LNCaP clone FGC (cell line): ENCODE measurements at regions not wholly inside any gene's neighbourhood (a gene's known extent, or its start where the extent isn't known, plus 50 kb on each side); places are given as distances from the start of the nearest gene placed in this dataset.
A peak's percentile ranks its signal among the peaks of the same experiment; 100 is the strongest.

Source experiments
- DNase-seq: peaks from one replicate; pipeline ENCODE4 v3.0.0-alpha.2; 2011; ENCODE audit warnings: low read depth
- H3K4me3 ChIP-seq: 2 replicates; pipeline ENCODE4 v1.5.1; 2011; ENCODE audit warnings: mild to moderate bottlenecking, low read depth, low read length, control low read depth
- TF ChIP-seq, protein P1 (sequence below): IDR thresholded peaks from 2 replicates; pipeline ENCODE4 v1.5.1; 2012; ENCODE audit warnings: mild to moderate bottlenecking; ENCODE audit not compliant: control insufficient read depth, insufficient read depth; ENCODE audit errors: extremely low read depth

DNA sequence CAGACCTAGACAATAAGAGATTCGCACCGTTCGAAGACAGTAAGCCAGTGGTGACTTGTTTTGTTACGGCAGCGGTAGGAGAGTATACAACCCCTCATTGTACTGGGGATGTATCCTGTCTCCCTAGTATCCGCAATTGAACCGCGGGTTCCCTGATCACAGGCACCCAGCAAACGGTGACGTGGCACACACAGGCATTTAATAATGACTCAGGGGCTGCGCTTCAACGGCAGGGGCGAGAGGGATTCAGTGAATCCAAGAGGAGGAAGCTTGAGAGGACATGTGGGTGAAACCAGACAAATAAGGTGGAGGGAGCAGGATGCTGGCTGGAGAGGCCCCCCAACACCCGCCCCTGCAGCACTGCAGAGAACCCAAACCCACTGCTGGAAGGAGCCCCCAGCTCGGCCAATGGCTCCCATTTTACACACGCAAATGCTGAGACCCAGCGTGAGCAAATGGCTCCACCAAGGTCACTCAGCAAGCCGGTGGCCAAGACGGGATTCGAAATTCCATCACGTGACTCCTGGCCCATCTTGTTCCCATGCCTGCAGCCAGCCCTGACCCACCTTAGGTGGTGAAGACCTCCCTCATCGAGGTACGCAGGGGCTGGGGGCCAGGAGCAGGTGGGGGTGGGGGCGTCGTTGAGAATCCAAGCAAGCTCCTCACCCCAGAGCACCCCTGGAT is 149.9 kb downstream of the SYF2 start:
- TF ChIP-seq, protein P1, sequence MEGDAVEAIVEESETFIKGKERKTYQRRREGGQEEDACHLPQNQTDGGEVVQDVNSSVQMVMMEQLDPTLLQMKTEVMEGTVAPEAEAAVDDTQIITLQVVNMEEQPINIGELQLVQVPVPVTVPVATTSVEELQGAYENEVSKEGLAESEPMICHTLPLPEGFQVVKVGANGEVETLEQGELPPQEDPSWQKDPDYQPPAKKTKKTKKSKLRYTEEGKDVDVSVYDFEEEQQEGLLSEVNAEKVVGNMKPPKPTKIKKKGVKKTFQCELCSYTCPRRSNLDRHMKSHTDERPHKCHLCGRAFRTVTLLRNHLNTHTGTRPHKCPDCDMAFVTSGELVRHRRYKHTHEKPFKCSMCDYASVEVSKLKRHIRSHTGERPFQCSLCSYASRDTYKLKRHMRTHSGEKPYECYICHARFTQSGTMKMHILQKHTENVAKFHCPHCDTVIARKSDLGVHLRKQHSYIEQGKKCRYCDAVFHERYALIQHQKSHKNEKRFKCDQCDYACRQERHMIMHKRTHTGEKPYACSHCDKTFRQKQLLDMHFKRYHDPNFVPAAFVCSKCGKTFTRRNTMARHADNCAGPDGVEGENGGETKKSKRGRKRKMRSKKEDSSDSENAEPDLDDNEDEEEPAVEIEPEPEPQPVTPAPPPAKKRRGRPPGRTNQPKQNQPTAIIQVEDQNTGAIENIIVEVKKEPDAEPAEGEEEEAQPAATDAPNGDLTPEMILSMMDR = no peak
- no peak for DNase-seq
- no peak overlapping the region for H3K4me3 ChIP-seq

DNA sequence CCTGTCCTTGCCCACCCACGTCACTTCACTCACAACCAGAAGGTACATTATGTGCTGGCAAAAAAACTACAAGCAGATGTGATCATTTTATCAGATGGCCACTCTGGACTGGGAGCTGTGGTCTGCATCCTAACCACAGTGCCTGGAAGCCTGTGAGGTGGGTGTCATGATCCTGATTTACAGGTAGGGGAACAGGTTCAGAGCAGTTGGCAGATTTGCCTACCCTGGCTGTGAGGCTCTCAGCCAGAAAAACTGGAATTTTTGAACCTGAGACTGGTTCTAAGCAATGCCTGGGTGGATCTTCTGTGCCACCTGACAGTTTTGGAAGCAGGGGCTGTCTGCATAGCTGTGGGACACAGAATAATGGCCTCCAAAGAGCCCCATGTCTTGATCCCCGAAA is 150.8 kb downstream of the SYF2 start:
- TF ChIP-seq, protein P1 = no peak
- no peak overlapping the region for H3K4me3 ChIP-seq
- peak; percentile 8 for DNase-seq

DNA sequence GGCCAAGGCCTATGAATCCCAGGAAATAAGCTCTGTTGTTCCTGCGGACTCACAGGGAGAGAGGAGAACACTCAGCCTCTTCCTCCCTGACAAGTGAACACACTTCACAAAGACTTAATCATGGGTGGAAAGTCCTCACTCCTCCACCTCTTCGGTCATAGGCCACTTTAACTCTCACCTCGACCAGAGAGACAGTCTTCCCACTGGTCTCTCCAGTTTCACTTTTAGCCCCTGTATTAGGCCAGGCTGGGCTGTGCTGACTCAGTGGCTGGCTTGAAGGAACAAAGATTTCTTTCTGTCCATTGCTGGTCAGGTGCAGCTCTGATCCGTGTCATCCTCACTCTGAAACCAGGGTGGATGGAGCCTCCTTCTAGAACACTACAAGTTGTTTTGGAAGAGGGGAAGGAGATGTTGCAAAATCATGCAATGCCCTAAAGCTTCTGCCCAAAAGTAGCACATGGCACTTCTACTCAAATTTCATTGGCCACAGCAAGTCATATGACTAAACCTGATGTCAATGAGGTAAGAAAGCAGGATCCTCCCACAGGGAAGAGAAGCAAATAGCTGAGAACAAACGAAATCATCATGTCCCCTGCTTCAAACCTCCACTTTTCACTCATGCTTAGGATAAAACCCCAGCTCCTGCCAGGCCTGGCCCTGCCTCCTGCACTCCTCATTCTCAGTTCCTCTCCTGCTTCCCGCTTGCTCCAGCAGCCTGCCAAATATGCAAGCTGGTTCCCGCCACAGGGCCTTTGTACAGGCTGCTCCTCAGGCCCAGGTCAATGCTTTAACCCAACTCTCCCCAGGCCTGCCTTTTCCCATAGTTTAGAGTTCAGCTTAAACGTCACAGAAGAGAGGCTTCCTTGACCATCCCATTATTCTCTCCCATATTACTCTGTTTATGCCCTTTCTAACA is 150.5 kb upstream of the RUNX3 start:
- TF ChIP-seq, protein P1 = no peak
- DNase-seq = no peak

DNA sequence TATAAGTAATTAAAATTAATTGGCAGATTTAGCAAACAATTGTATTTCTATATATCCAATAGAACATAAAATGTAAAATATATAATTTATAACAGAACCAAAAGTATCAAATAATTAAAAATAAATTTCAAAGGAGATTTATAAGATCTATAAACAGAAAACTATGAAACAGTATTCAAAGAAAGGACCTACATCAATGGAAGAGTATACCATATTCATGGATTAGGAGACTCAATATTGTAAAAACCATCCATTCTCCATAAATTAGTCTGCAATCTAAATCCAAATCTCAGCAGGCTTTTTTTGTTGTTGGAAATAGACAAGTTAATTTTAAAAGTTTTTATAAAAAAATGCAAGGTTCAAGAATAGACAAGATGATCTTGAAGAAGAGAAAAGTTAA is 149.0 kb upstream of the RUNX3 start:
- TF ChIP-seq, protein P1 = no peak
- H3K4me3 ChIP-seq = no peak overlapping the region
- DNase-seq = no peak

More for the DNA sequence above, 150.5 kb upstream of the RUNX3 start:
- no peak overlapping the region for H3K4me3 ChIP-seq

DNA sequence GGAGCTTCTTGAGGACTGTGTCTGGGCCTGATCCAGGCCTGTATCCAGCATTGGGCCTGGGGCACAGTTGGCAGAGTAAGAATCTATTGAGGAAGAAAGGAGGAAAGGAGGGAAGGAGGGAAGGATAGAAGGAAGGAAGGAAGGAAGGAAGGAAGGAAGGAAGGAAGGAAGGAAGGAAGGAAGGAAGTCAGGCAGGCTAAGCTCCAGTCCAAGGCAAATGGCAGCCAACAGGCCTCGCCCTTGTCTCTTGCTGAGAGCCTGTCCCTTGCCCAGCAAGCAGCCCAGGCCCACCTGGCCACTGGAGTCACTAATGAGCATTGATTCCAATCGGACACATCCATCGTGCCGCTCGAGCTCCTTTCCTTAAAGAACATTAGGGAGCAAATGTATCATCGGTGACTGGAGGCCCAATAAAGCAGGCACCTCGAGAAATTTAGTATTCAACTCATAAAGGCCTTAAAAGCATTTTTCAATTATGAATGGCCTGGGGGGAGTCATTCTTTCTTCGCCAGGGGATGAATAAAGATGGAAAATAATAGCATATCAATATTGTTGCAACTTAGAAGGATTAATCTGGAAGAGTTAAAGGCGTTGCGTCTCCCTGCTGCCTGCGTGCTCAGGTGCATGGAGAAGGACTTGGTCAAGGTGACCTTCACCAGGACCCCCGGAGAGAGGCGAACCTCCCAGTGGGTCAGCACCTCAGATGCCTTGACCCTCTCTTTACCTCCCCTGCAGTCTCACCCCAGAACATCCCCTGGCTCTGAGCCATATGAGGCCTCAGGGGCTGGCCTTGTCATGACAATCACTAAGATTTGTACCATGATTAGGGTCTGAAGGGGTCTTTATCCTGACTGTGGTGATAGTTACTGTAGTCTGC is 144.5 kb upstream of the RUNX3 start:
- no peak overlapping the region for H3K4me3 ChIP-seq
- no peak for DNase-seq
- TF ChIP-seq, protein P1 = no peak

DNA sequence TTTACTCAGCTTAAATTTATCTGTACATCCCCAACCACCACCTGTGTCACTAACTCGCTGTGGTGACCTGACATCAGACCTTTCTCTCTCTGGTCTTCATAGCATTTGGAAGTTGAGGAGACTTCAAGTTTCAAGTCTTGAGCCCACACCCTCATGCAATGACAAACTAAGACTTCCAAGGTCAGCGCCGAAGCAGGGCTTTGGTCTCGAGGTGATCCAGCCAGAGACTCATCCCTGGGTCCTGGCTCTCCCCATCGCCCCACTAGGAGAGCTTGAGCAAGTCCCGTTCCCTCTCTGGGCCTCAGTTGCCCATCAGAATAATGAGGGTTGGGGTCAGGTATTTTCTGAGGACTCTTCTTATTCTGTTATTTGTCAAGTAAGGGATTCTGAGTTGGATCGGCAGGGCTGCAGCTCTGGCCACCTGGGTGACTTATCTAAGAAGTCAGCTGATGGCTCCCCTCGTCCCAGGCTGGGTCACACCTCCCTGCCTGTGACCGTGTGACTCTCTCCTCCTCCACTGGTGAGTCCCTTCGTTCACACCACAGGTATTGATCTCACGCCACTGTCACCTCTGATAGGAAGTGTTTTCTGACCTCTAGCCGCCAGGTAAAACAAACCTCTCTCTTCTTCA is 143.7 kb upstream of the RUNX3 start:
- H3K4me3 ChIP-seq = no peak overlapping the region
- TF ChIP-seq, protein P1 = no peak
- no peak for DNase-seq
